Gastroesophageal sphincter (tissue), 3 donors: ENCODE measurements at regions not wholly inside any gene's neighbourhood (a gene's known extent, or its start where the extent isn't known, plus 50 kb on each side); places are given as distances from the start of the nearest gene placed in this dataset.

Experiments used
- CTCF ChIP-seq, 4 experiments: fragments of 200-600 bp in 2 of 4; fragments of 450-650 bp in 2 of 4; sonication (generic) in 1 of 4; IDR thresholded peaks; one replicate each; pipeline ENCODE4 v1.5.1; 2017 to 2019; ENCODE audit warnings: antibody characterized with exemption in 4 of 4, mild to moderate bottlenecking in 2 of 4, moderate library complexity in 2 of 4
- EP300 ChIP-seq: sonication (generic); formaldehyde crosslinking; IDR thresholded peaks from one replicate; pipeline ENCODE4 v1.6.1; 2017; ENCODE audit warnings: antibody characterized with exemption, mild to moderate bottlenecking
- POLR2A ChIP-seq, 2 donors: fragments of 450-650 bp; IDR thresholded peaks; one replicate each; pipeline ENCODE4 v1.6.1; 2017; ENCODE audit warnings: antibody characterized with exemption in 2 of 2, mild to moderate bottlenecking in 2 of 2, moderate library complexity in 1 of 2
- POLR2AphosphoS5 ChIP-seq: sonication (generic); formaldehyde crosslinking; IDR thresholded peaks from one replicate; pipeline ENCODE4 v1.6.1; 2017; ENCODE audit warnings: antibody characterized with exemption

GRCh38 chr7:16212610-16213009 is 208.7 kb downstream of the CRPPA start:
- TF ChIP-seq CTCF (IDR thresholded peaks at IDR 0.05) (no peak), POLR2A (IDR thresholded peaks at IDR 0.05) (no peak), POLR2AphosphoS5 (no peak), EP300 (no peak)
